Natural killer cell (primary cell): ENCODE measurements at regions not wholly inside any gene's neighbourhood (a gene's known extent, or its start where the extent isn't known, plus 50 kb on each side); places are given as distances from the start of the nearest gene placed in this dataset.

ENCODE experiments used
- ATAC-seq, 3 donors: fragments of 150-1000 bp in 2 of 3; fragments of 200-7000 bp in 1 of 3; cut with Tn5 transposase; 1 replicate in 1 of 3; 2 replicates in 2 of 3; pipeline ENCODE4 v1.10.0; 2021; ENCODE audit warnings: mild to moderate bottlenecking in 2 of 3, moderate library complexity in 2 of 3
- DNase-seq, 2 donors: peaks; one replicate each; pipeline versions ENCODE4 v3.0.0 to v3.0.0-alpha.2; 2013 to 2021; ENCODE audit warnings: mixed read lengths in 1 of 2
- H3K27ac ChIP-seq: one replicate; pipeline ENCODE4 v1.5.1; 2013; ENCODE audit warnings: mild to moderate bottlenecking, low read length
- H3K27me3 ChIP-seq: one replicate; pipeline ENCODE4 v1.6.1; 2013; ENCODE audit warnings: low read length; ENCODE audit not compliant: control insufficient read depth, insufficient read depth
- H3K36me3 ChIP-seq: one replicate; pipeline ENCODE4 v1.6.1; 2013; ENCODE audit warnings: low read length; ENCODE audit not compliant: control insufficient read depth, insufficient read depth
- H3K4me1 ChIP-seq: one replicate; pipeline ENCODE4 v1.6.1; 2013; ENCODE audit warnings: low read length; ENCODE audit not compliant: control insufficient read depth, insufficient read depth
- H3K4me3 ChIP-seq: one replicate; pipeline ENCODE4 v1.5.1; 2013; ENCODE audit warnings: low read length
- H3K9me3 ChIP-seq: one replicate; pipeline ENCODE4 v1.6.1; 2013; ENCODE audit warnings: low read length; ENCODE audit not compliant: control insufficient read depth, insufficient read depth
- H3K27ac Mint-ChIP-seq, 2 donors: one replicate each; pipeline ENCODE4 v1.8.0; 2022; ENCODE audit warnings: mild to moderate bottlenecking in 2 of 2, mixed read lengths in 2 of 2, moderate library complexity in 1 of 2
- H3K27me3 Mint-ChIP-seq, 2 donors: one replicate each; pipeline ENCODE4 v1.8.0; 2022; ENCODE audit warnings: low read depth in 2 of 2, mixed read lengths in 2 of 2
- H3K36me3 Mint-ChIP-seq: one replicate; pipeline ENCODE4 v1.8.0; 2022; ENCODE audit warnings: mixed read lengths
- H3K4me1 Mint-ChIP-seq, 2 donors: one replicate each; pipeline ENCODE4 v1.8.0; 2022; ENCODE audit warnings: mixed read lengths in 2 of 2
- H3K4me3 Mint-ChIP-seq: one replicate; pipeline ENCODE4 v1.8.0; 2022; ENCODE audit warnings: mild to moderate bottlenecking, moderate library complexity, mixed read lengths
- H3K9me3 Mint-ChIP-seq, 2 donors: one replicate each; pipeline ENCODE4 v1.8.0; 2022; ENCODE audit warnings: mixed read lengths in 2 of 2
- WGBS: methylation state at CpG from one replicate; pipeline ENCODE4 v1.1.7; 2013; ENCODE audit warnings: missing lambda C conversion rate; ENCODE audit not compliant: insufficient coverage; 5-methylcytosine and 5-hydroxymethylcytosine counted together
- intact Hi-C: fragments of 100-400 bp; cut with micrococcal nuclease; formaldehyde crosslinking; loops from one replicate; pipeline ENCODE4 v1.14.2; 2022
- TF ChIP-seq, protein P1 (sequence below): fragments of 200-600 bp; IDR thresholded peaks from one replicate; pipeline ENCODE4 v1.8.0; 2022; ENCODE audit warnings: antibody characterized with exemption

DNA sequence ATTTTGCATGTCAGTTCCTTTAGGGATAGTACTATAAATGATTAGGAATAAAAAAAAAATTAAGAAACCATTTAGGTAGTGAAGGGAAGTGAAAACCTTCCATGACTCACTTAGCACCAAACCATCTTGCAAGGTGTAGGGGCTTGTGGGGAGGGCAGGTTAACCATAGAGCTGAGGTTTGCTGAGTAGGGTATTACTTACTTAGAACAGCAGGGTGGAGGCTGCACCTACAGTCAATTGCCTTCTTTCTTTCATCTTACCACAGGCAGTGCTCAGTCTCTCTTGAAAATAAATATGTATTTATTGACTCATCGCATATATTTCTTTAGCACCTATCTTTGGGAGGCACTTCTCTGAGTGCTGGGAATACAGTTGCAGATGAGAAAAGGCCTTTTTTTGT, 104.9 kb upstream of the GIMD1 start:
- H3K36me3 ChIP-seq, result no peaks in the 10 kb centered on the region
- no peak for DNase-seq
- 100% methylated on average over 1 of the region's 1 CpG for WGBS
- ATAC-seq, result no peak
- no peaks in the 10 kb centered on the region for H3K36me3 Mint-ChIP-seq
- H3K4me3 ChIP-seq, result no peak overlapping the region
- peaks cover 5 to 14% of the 10 kb centered on the region in 2 donors for H3K9me3 Mint-ChIP-seq
- H3K27ac Mint-ChIP-seq, result no peak overlapping the region
- no peaks in the 10 kb centered on the region for H3K4me1 Mint-ChIP-seq
- H3K4me1 ChIP-seq, result no peaks in the 10 kb centered on the region
- H3K27ac ChIP-seq, result no peak overlapping the region
- H3K9me3 ChIP-seq, result no peaks in the 10 kb centered on the region
- no peaks in the 10 kb centered on the region for H3K27me3 ChIP-seq
- H3K4me3 Mint-ChIP-seq, result no peak overlapping the region
- no peaks in the 10 kb centered on the region for H3K27me3 Mint-ChIP-seq
- intact Hi-C loops, result no loop called here
- TF ChIP-seq, protein P1, sequence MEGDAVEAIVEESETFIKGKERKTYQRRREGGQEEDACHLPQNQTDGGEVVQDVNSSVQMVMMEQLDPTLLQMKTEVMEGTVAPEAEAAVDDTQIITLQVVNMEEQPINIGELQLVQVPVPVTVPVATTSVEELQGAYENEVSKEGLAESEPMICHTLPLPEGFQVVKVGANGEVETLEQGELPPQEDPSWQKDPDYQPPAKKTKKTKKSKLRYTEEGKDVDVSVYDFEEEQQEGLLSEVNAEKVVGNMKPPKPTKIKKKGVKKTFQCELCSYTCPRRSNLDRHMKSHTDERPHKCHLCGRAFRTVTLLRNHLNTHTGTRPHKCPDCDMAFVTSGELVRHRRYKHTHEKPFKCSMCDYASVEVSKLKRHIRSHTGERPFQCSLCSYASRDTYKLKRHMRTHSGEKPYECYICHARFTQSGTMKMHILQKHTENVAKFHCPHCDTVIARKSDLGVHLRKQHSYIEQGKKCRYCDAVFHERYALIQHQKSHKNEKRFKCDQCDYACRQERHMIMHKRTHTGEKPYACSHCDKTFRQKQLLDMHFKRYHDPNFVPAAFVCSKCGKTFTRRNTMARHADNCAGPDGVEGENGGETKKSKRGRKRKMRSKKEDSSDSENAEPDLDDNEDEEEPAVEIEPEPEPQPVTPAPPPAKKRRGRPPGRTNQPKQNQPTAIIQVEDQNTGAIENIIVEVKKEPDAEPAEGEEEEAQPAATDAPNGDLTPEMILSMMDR, result no peak

- Histone ChIP-seq H3K36me3 (no peaks in the 10 kb centered on the region), H3K4me1 (no peaks in the 10 kb centered on the region), H3K4me3 (no peak overlapping the region), H3K9me3 (no peaks in the 10 kb centered on the region), H3K27me3 (no peaks in the 10 kb centered on the region), H3K27ac (no peak overlapping the region)
- no peaks in the 10 kb centered on the region for H3K27me3 Mint-ChIP-seq
- intact Hi-C loops, result no loop called here
- no peaks in the 10 kb centered on the region for H3K4me1 Mint-ChIP-seq
- no peak overlapping the region for H3K27ac Mint-ChIP-seq
- TF ChIP-seq, protein P1, result no peak
- DNase-seq, result no peak
- H3K9me3 Mint-ChIP-seq, result peaks cover 5 to 17% of the 10 kb centered on the region in 2 donors
- no peaks in the 10 kb centered on the region for H3K36me3 Mint-ChIP-seq
- WGBS, result 88% methylated on average over 7 of the region's 7 CpGs
- H3K4me3 Mint-ChIP-seq, result no peak overlapping the region
- no peak for ATAC-seq
These were observed 102.6 kb upstream of the GIMD1 start for GRCh38 chr4:106471151-106471550.

DNA sequence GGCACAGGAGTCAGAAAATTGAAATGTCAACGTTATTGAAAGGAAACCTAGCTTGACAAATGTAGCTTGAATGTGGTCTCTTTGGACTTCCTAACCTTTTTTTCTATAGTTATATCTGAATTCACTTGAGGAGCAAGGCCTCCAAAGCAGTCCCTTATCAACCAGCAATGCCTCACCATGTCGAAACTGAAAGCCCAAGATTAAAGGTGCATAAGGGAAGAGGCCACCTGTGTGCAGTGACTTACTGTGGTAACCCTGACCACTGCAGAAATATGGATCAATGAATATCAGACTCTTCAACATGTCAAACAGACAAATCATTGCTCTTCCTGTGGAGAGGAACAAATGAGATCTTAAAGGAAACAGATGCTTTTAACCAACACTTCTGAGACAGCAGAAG, 95.0 kb upstream of the GIMD1 start:
- Mint-ChIP-seq H3K36me3 (no peaks in the 10 kb centered on the region), H3K27ac (no peak overlapping the region), H3K4me3 (no peak overlapping the region), H3K4me1 (no peaks in the 10 kb centered on the region), H3K9me3 (peaks cover 3 to 7% of the 10 kb centered on the region in 2 donors), H3K27me3 (no peaks in the 10 kb centered on the region)
- no peaks in the 10 kb centered on the region for H3K36me3 ChIP-seq
- no peaks in the 10 kb centered on the region for H3K9me3 ChIP-seq
- no peak overlapping the region for H3K4me3 ChIP-seq
- DNase-seq (no peak), ATAC-seq (no peak)
- H3K4me1 ChIP-seq, result no peaks in the 10 kb centered on the region
- no peak overlapping the region for H3K27ac ChIP-seq
- WGBS, result 65% methylated on average over 2 of the region's 2 CpGs
- TF ChIP-seq, protein P1, result no peak
- H3K27me3 ChIP-seq, result no peaks in the 10 kb centered on the region
- intact Hi-C loops, result no loop called here

DNA sequence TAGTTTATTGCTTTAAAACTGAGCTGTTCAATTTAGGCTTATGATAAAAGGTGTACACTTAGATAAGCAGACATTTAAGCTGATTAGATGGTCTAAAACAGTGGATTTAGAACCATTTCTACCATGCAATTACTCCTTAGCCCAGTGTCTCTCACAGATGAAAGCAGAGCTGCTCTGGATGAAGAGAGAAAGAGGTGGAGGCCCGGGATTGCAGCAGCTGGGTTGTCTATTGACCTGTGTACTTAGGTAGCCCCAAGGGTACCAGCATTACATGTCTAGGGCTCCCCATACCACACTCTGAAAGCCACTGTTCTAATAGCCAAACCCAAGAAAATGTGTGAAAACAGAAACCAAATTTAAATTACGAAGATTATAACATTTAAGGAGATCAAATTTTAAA, 86.0 kb upstream of the GIMD1 start:
- no peaks in the 10 kb centered on the region for H3K4me1 ChIP-seq
- H3K9me3 Mint-ChIP-seq, result peaks cover 3% of the 10 kb centered on the region in 2 donors
- H3K4me3 ChIP-seq, result no peak overlapping the region
- no peaks in the 10 kb centered on the region for H3K9me3 ChIP-seq
- intact Hi-C loops, result no loop called here
- no peaks in the 10 kb centered on the region for H3K4me1 Mint-ChIP-seq
- 44% methylated on average over 1 of the region's 2 CpGs for WGBS
- H3K4me3 Mint-ChIP-seq, result no peak overlapping the region
- H3K36me3 ChIP-seq, result no peaks in the 10 kb centered on the region
- H3K27ac Mint-ChIP-seq, result no peak overlapping the region
- no peak for DNase-seq
- no peaks in the 10 kb centered on the region for H3K27me3 ChIP-seq
- H3K36me3 Mint-ChIP-seq, result no peaks in the 10 kb centered on the region
- no peak overlapping the region for H3K27ac ChIP-seq
- ATAC-seq, result no peak
- TF ChIP-seq, protein P1, result no peak
- H3K27me3 Mint-ChIP-seq, result no peaks in the 10 kb centered on the region
